Naive thymus-derived CD4-positive, alpha-beta T cell (primary cell): ENCODE measurements at regions not wholly inside any gene's neighbourhood (a gene's known extent, or its start where the extent isn't known, plus 50 kb on each side); places are given as distances from the start of the nearest gene placed in this dataset.

ENCODE experiments used
- ATAC-seq: fragments of 150-1000 bp; cut with Tn5 transposase; 2 replicates; pipeline ENCODE4 v1.10.0; 2021; ENCODE audit warnings: mild to moderate bottlenecking, moderate library complexity
- CTCF ChIA-PET: fragments of 350-600 bp; sonication (Branson Sonifier 250); formaldehyde crosslinking; loops from one replicate; lab custom pipeline; 2021; ENCODE audit warnings: antibody characterized with exemption; lab: Charles Lee
- POLR2A ChIA-PET: fragments of 350-600 bp; sonication (Branson Sonifier 250); formaldehyde crosslinking; loops from one replicate; lab custom pipeline; 2021; ENCODE audit warnings: antibody characterized with exemption, inconsistent platforms; lab: Charles Lee
- DNase-seq, 9 donors: peaks; one replicate each; pipeline versions ENCODE4 v3.0.0 to v3.0.0-alpha.2; 2020 to 2022; ENCODE audit warnings: mixed read lengths in 1 of 9
- H3K27ac ChIP-seq: one replicate; pipeline ENCODE4 v1.7.0; 2013; ENCODE audit warnings: mild to moderate bottlenecking, low read depth, low read length, moderate library complexity
- H3K27me3 ChIP-seq, 2 donors: one replicate each; pipeline ENCODE4 v1.7.0; 2013; ENCODE audit warnings: low read length in 2 of 2, mild to moderate bottlenecking in 2 of 2, moderate library complexity in 2 of 2; ENCODE audit not compliant: control insufficient read depth in 2 of 2, insufficient read depth in 2 of 2
- H3K36me3 ChIP-seq, 3 experiments: 1 replicate in 2 of 3; 2 replicates in 1 of 3; pipeline ENCODE4 v1.7.0; 2013; ENCODE audit warnings: low read length in 3 of 3, mild to moderate bottlenecking in 3 of 3, moderate library complexity in 1 of 3; ENCODE audit not compliant: insufficient read depth in 3 of 3, control insufficient read depth in 2 of 3
- H3K4me1 ChIP-seq, 2 donors: one replicate each; pipeline ENCODE4 v1.7.0; 2013; ENCODE audit warnings: low read length in 2 of 2, mild to moderate bottlenecking in 2 of 2, moderate library complexity in 1 of 2; ENCODE audit not compliant: control insufficient read depth in 2 of 2, insufficient read depth in 2 of 2
- H3K4me3 ChIP-seq: 2 replicates; pipeline ENCODE4 v1.7.0; 2013; ENCODE audit warnings: mild to moderate bottlenecking, low read length
- H3K9me3 ChIP-seq, 3 experiments: 1 replicate in 2 of 3; 2 replicates in 1 of 3; pipeline ENCODE4 v1.7.0; 2013; ENCODE audit warnings: low read length in 3 of 3; ENCODE audit not compliant: control insufficient read depth in 2 of 3
- H3K27ac Mint-ChIP-seq, 9 donors: one replicate each; pipeline ENCODE4 v1.8.0; 2020 to 2022; ENCODE audit warnings: mixed read lengths in 9 of 9, mild to moderate bottlenecking in 8 of 9, moderate library complexity in 5 of 9, inconsistent platforms in 2 of 9
- H3K27me3 Mint-ChIP-seq, 5 donors: one replicate each; pipeline ENCODE4 v1.8.0; 2021 to 2022; ENCODE audit warnings: mixed read lengths in 5 of 5, mild to moderate bottlenecking in 1 of 5
- H3K36me3 Mint-ChIP-seq, 5 donors: one replicate each; pipeline ENCODE4 v1.8.0; 2020 to 2022; ENCODE audit warnings: mixed read lengths in 5 of 5, mild to moderate bottlenecking in 3 of 5, inconsistent platforms in 1 of 5
- H3K4me1 Mint-ChIP-seq, 7 donors: one replicate each; pipeline ENCODE4 v1.8.0; 2020 to 2022; ENCODE audit warnings: mixed read lengths in 7 of 7, mild to moderate bottlenecking in 3 of 7, inconsistent platforms in 1 of 7
- H3K4me3 Mint-ChIP-seq, 10 donors: one replicate each; pipeline ENCODE4 v1.8.0; 2020 to 2022; ENCODE audit warnings: mild to moderate bottlenecking in 10 of 10, mixed read lengths in 10 of 10, moderate library complexity in 6 of 10, inconsistent platforms in 2 of 10
- H3K9me3 Mint-ChIP-seq, 11 donors: one replicate each; pipeline ENCODE4 v1.8.0; 2020 to 2022; ENCODE audit warnings: mixed read lengths in 11 of 11, mild to moderate bottlenecking in 4 of 11, inconsistent platforms in 1 of 11, moderate library complexity in 1 of 11
- intact Hi-C, 2 donors: fragments of 100-400 bp; cut with micrococcal nuclease; formaldehyde crosslinking; loops; one replicate each; pipeline ENCODE4 v1.15.1; 2023

DNA sequence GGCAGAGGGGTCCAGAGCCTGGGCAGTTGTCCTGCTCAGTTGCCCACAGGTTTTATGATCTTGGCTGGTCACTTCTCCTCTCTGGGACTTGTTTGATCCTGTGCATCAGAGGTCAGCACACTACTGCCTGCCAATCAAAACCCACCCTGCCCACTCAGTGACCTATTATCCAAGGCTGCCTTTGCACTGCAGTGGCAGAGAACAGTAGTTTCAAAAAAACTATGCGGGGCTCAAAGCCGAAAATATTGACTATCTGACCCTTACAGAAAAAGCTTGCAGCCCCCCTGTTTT lies 218.2 kb downstream of the CYP26B1 start:
- ChIA-PET POLR2A (no interaction called here), CTCF (no interaction called here)
- H3K27me3 Mint-ChIP-seq: peaks cover 0 to 6% (median 0%) of the 10 kb centered on the region in 5 donors
- Histone ChIP-seq H3K4me1 (no peaks in the 10 kb centered on the region), H3K27me3 (no peaks in the 10 kb centered on the region), H3K9me3 (no peaks in the 10 kb centered on the region), H3K4me3 (no peak overlapping the region), H3K36me3 (no peaks in the 10 kb centered on the region), H3K27ac (no peak overlapping the region)
- DNase-seq: no peak
- H3K4me3 Mint-ChIP-seq: no peak overlapping the region
- ATAC-seq: no peak
- H3K4me1 Mint-ChIP-seq: no peaks in the 10 kb centered on the region
- H3K36me3 Mint-ChIP-seq: no peaks in the 10 kb centered on the region
- no peaks in the 10 kb centered on the region for H3K9me3 Mint-ChIP-seq
- intact Hi-C loops: no loop called here
- H3K27ac Mint-ChIP-seq: no peak overlapping the region

DNA sequence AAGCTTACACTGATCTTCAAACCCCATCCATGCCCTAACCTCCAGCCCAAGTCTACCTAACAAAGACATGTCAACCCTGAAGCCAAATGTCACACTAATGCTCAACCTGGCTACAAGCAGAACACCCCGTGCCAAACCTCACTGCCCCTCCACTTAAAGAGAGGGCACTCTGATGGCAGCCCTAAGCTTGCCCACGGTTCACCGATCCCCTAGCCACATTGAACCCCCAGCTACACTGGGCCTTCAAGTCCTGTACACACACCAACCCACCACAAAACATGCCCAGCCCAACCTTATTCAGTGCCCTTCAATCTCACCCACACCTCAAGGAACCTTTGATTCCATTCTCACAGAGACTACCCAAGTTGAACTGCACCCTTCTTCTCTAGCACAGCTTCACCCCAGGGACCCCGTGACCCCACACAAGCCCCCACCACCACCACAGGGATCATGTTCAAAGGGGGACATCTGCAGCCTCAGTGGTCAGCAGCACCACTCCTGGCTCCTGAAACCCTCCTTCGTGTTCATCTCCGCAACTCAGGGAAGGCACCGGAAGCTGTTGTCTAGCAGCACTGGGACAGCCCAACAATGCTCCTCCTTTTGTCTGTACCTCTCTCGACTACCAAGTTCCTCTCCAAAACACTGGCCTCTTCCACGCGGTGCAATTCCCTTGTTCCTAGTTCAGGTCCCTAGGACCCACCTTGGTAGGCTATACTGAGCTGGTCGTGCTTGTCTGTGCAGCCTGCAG lies 218.8 kb downstream of the CYP26B1 start:
- H3K4me1 ChIP-seq: no peaks in the 10 kb centered on the region
- H3K27ac ChIP-seq: no peak overlapping the region
- Mint-ChIP-seq H3K9me3 (no peaks in the 10 kb centered on the region), H3K4me1 (no peaks in the 10 kb centered on the region), H3K36me3 (no peaks in the 10 kb centered on the region), H3K27me3 (peaks cover 0 to 6% (median 0%) of the 10 kb centered on the region in 5 donors), H3K4me3 (no peak overlapping the region), H3K27ac (no peak overlapping the region)
- ATAC-seq (no peak), DNase-seq (no peak)
- intact Hi-C loops: no loop called here
- no peaks in the 10 kb centered on the region for H3K9me3 ChIP-seq
- CTCF ChIA-PET: interaction anchor here (0.6 kb wide), 1 partner anchor 329 kb away, joined by 3 read pairs; no protein-coding TSS in a partner anchor
- no peaks in the 10 kb centered on the region for H3K27me3 ChIP-seq
- no peaks in the 10 kb centered on the region for H3K36me3 ChIP-seq
- no peak overlapping the region for H3K4me3 ChIP-seq
- POLR2A ChIA-PET: no interaction called here

DNA sequence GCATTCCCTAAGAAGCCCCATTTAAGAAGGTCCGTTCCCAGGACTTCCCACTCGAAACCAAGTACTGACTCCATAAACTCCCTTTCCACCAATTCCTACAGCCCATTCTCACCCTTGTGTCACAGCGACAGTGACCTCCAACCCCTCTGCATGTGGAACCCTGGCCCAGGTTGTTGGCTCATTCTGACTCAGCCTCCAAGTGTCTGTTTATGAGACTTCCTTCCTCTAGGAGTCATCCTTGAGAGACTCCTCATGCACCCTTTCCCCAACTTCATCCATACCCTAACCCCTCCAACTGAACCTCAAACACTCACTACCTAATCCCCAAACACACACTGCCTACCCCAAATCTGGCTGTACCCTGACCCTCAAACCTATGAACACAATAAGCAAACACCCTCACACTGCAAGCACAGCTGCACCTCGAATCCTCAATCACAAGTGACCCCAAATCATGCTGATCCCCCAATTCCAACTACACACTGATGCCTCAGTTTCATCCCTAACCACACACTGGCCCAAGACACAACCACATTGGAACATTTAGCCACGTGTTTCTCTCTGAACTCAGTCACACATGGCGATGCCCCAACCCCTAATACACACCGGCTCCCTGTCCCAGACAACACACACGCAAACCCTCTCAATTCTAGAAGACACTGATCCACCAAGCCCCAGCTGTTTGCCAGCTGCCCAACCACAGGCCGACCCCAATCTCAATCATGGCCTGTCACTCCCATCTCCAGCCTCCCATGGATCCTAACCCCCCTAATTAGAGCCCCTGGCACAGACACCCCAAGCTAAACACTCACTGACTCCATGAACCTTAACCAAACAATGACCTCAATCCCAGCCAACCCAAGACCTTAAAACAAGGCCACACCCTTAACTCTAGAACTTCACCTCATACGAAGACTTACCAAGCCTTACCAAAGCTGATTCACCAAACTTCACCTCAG lies 219.6 kb downstream of the CYP26B1 start:
- no peak overlapping the region for H3K27ac Mint-ChIP-seq
- H3K4me3 ChIP-seq: no peak overlapping the region
- CTCF ChIA-PET: no interaction called here
- H3K9me3 Mint-ChIP-seq: no peaks in the 10 kb centered on the region
- intact Hi-C loops: no loop called here
- H3K9me3 ChIP-seq: no peaks in the 10 kb centered on the region
- no peak for DNase-seq
- H3K4me1 ChIP-seq: no peaks in the 10 kb centered on the region
- no peaks in the 10 kb centered on the region for H3K4me1 Mint-ChIP-seq
- no peak overlapping the region for H3K27ac ChIP-seq
- peaks cover 0 to 3% (median 0%) of the 10 kb centered on the region in 5 donors for H3K27me3 Mint-ChIP-seq
- H3K27me3 ChIP-seq: no peaks in the 10 kb centered on the region
- no peaks in the 10 kb centered on the region for H3K36me3 Mint-ChIP-seq
- H3K36me3 ChIP-seq: no peaks in the 10 kb centered on the region
- no peak for ATAC-seq
- POLR2A ChIA-PET: no interaction called here
- H3K4me3 Mint-ChIP-seq: no peak overlapping the region

DNA sequence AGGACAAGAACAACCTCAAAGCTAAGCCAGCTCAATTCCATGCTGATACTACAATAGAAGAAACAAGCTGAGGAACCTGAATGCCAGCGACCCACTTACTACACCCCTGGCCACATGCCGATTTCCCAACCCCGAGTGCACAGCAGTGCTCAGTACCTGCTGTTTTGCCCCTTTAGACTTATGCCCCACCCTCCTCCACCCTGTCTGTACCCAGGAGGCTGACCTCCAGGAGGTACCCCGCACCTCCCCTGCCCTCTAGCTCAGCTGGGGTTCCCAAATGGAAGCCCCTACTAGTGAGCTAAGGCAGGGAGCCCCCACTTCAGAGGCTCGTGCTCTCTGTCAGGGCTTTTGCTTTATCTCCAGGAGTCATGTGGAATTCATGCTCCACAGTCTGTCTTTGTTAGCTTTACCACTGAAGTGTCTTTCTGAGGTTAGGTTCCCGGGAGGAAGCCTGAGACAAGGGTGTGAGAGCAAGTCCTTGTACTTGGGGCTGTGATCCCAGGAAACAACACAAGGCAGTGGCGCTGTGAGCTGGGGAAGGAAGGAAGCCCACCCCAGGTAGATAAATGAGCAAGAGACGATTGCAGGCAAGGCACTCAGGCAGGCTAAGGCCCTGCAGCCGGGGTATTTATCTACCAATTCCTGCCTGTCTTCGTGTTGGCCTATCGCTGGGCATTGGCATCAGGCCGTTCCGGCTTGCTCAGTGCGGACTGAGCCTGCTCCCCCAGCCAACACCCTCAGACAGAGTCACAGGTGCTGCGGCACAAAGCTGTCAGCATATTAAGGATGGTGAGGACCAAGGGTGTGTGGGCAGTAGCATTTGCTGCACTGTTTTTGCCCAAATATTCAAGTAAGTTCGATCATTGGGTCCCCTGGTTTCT lies 220.5 kb downstream of the CYP26B1 start:
- DNase-seq (no peak), ATAC-seq (no peak)
- H3K4me3 Mint-ChIP-seq: no peak overlapping the region
- Histone ChIP-seq H3K27me3 (no peaks in the 10 kb centered on the region), H3K36me3 (no peaks in the 10 kb centered on the region), H3K27ac (no peak overlapping the region), H3K9me3 (no peaks in the 10 kb centered on the region), H3K4me3 (no peak overlapping the region), H3K4me1 (no peaks in the 10 kb centered on the region)
- ChIA-PET CTCF (no interaction called here), POLR2A (interaction anchor here (0.6 kb wide), 1 partner anchor 968 kb away, joined by 3 read pairs; no protein-coding TSS in a partner anchor)
- no peaks in the 10 kb centered on the region for H3K36me3 Mint-ChIP-seq
- no peak overlapping the region for H3K27ac Mint-ChIP-seq
- H3K9me3 Mint-ChIP-seq: no peaks in the 10 kb centered on the region
- peaks cover 0 to 3% (median 0%) of the 10 kb centered on the region in 5 donors for H3K27me3 Mint-ChIP-seq
- H3K4me1 Mint-ChIP-seq: no peaks in the 10 kb centered on the region
- intact Hi-C loops: no loop called here

DNA sequence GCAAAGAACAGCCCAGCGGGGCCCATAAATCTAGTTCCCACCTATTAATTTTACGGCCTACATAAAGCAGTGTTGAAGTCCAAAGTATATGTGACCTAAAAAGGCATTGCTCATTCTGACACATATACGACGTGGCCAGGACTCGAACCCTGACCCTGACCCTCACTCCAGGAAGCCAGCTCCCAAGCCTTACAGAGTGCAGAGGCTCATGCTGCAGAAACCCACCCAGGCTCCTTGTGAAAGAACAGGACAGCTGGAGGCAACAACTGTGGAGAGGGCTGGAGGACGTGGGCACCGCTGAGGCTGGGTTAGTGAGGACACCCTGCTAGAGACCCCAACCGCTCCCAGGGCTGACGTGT lies 221.6 kb downstream of the CYP26B1 start:
- no peaks in the 10 kb centered on the region for H3K4me1 ChIP-seq
- no peak overlapping the region for H3K27ac ChIP-seq
- Mint-ChIP-seq H3K27ac (no peak overlapping the region), H3K36me3 (no peaks in the 10 kb centered on the region), H3K4me1 (no peaks in the 10 kb centered on the region), H3K9me3 (no peaks in the 10 kb centered on the region), H3K27me3 (peaks cover 0 to 3% (median 0%) of the 10 kb centered on the region in 5 donors), H3K4me3 (no peak overlapping the region)
- intact Hi-C loops: no loop called here
- H3K4me3 ChIP-seq: no peak overlapping the region
- no peaks in the 10 kb centered on the region for H3K9me3 ChIP-seq
- no peaks in the 10 kb centered on the region for H3K27me3 ChIP-seq
- no peak for DNase-seq
- ChIA-PET POLR2A (no interaction called here), CTCF (no interaction called here)
- ATAC-seq: no peak
- H3K36me3 ChIP-seq: no peaks in the 10 kb centered on the region

DNA sequence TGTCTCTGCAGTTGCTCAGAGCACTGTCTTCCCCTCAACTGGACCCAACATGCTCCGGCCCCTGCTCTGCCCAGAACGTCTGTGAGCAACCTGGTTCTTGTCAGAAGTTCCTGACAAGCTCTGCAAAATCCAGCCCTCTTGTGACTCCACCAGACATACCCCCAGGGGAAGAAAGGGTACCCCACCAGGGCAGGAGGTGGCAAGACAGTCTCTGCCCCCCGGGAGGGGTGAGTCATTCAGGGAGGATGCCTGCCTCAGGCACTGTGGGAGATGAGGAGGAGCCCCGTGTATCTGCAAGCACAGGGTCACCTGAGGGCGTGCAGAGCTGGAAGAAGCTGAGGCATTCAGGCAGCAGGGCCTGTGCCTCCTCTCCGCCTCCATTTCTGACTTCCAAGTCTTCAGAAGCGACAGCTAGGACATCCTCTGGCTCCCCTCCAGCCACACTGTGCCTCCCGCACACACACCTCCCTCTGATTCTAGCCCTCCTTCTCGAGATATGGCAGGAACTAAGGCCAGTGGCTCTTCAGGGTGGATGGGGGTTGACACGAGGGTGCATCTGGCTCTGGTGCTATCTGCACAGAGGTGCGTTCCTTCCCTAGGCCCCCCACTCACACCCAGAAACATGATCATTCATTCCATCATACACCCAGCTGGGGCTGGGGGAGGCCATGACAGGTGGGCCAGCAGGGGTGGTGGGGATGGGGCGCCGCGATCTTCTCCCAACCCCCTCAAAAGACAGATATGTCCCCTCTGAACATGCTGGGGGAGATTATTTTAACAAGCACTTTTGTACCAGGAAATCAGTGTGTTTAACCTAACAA lies 222.2 kb downstream of the CYP26B1 start:
- peaks cover 0 to 3% (median 0%) of the 10 kb centered on the region in 5 donors for H3K27me3 Mint-ChIP-seq
- no peak overlapping the region for H3K27ac ChIP-seq
- H3K36me3 ChIP-seq: no peaks in the 10 kb centered on the region
- intact Hi-C loops: no loop called here
- no peak for ATAC-seq
- no peaks in the 10 kb centered on the region for H3K9me3 ChIP-seq
- ChIA-PET CTCF (interaction anchor here (0.6 kb wide), 1 partner anchor 218 kb away, joined by 3 read pairs; no protein-coding TSS in a partner anchor), POLR2A (no interaction called here)
- no peaks in the 10 kb centered on the region for H3K9me3 Mint-ChIP-seq
- H3K4me1 Mint-ChIP-seq: no peaks in the 10 kb centered on the region
- no peak for DNase-seq
- H3K4me3 Mint-ChIP-seq: no peak overlapping the region
- H3K27ac Mint-ChIP-seq: no peak overlapping the region
- H3K4me3 ChIP-seq: no peak overlapping the region
- no peaks in the 10 kb centered on the region for H3K36me3 Mint-ChIP-seq
- no peaks in the 10 kb centered on the region for H3K27me3 ChIP-seq
- H3K4me1 ChIP-seq: no peaks in the 10 kb centered on the region
